H1 (cell line): ENCODE measurements at regions not wholly inside any gene's neighbourhood (a gene's known extent, or its start where the extent isn't known, plus 50 kb on each side); places are given as distances from the start of the nearest gene placed in this dataset.

Experiments
- ATF3 ChIP-seq: IDR thresholded peaks from 2 replicates; pipeline ENCODE4 v1.6.1; 2011; ENCODE audit warnings: low read depth, mild to moderate bottlenecking, low read length; ENCODE audit not compliant: insufficient read depth
- CEBPB ChIP-seq: IDR thresholded peaks from 2 replicates; pipeline ENCODE4 v1.6.1; 2012; ENCODE audit warnings: low read depth, low read length
- CHD7 ChIP-seq: fragments of 300-600 bp; sonication (generic); IDR thresholded peaks from 2 replicates; pipeline ENCODE4 v1.7.1; 2012; ENCODE audit warnings: low read length, moderate library complexity, mild to moderate bottlenecking, inconsistent platforms; ENCODE audit not compliant: insufficient replicate concordance

GRCh38 chr19:29882719-29883105 lies 59.3 kb upstream of the URI1 start (continued):
- no peak for TF ChIP-seq CEBPB
- no peak for TF ChIP-seq CHD7
- no peak for TF ChIP-seq ATF3
